ENCODE measurements at regions not wholly inside any gene's neighbourhood (a gene's known extent, or its start where the extent isn't known, plus 50 kb on each side); places are given as distances from the start of the nearest gene placed in this dataset.

- TF ChIP-seq CTCF (IDR thresholded peaks at IDR 0.05; ENCODE audit: unreplicated experiment): no peak
- Mint-ChIP-seq H3K27ac (ENCODE audit: low read depth, unreplicated experiment) (no peak overlapping the region), H3K4me3 (ENCODE audit: unreplicated experiment) (no peak overlapping the region), H3K36me3 (ENCODE audit: insufficient read depth, unreplicated experiment) (no peaks in the 10 kb centered on the region), H3K27me3 (ENCODE audit: insufficient read depth, unreplicated experiment) (no peaks in the 10 kb centered on the region), H3K9me3 (ENCODE audit: unreplicated experiment) (no peaks in the 10 kb centered on the region), H3K4me1 (ENCODE audit: insufficient read depth, unreplicated experiment) (peaks cover 5% of the 10 kb centered on the region)
- ChIA-PET POLR2A (no interaction called here), CTCF (interaction anchor here (1.1 kb wide), 1 partner anchor 374 kb away, joined by 3 read pairs; no protein-coding TSS in a partner anchor)
- no peak for DNase-seq (ENCODE audit: unreplicated experiment)
- intact Hi-C loops (cut with micrococcal nuclease): no loop called here
- no TSS peak for BruUV-seq (replicated peaks)
These were observed 323.9 kb upstream of the SOX11 start for GRCh38 chr2:5368263-5368662.

DNA sequence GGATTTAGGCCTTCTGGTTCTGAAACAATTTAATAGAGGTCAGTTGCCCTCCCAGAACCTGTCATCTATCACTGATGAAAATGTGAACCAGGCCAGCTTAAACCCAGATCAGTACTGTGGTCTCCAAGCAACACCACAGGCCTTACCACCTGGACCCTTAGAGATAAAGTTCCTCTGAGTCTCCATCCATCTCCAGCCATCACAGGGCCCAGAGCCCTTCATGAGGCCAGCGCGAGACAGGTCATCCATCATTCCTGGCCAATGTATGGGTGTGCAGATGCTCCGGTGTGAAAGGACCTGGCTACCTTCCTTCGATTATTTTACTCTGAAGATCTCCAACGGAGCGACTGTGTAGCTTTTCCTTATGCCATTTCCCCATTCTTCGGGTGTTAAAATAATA is 322.7 kb upstream of the SOX11 start:
- H3K9me3 Mint-ChIP-seq (ENCODE audit: unreplicated experiment): no peaks in the 10 kb centered on the region
- H3K36me3 Mint-ChIP-seq (ENCODE audit: insufficient read depth, unreplicated experiment): no peaks in the 10 kb centered on the region
- H3K27ac Mint-ChIP-seq (ENCODE audit: low read depth, unreplicated experiment): no peak overlapping the region
- peaks cover 5% of the 10 kb centered on the region for H3K4me1 Mint-ChIP-seq (ENCODE audit: insufficient read depth, unreplicated experiment)
- ChIA-PET CTCF (interaction anchor here (0.5 kb wide), 1 partner anchor 219 kb away, joined by 3 read pairs; no protein-coding TSS in a partner anchor), POLR2A (no interaction called here)
- BruUV-seq (replicated peaks): no TSS peak
- no peak for TF ChIP-seq CTCF (IDR thresholded peaks at IDR 0.05; ENCODE audit: unreplicated experiment)
- intact Hi-C loops (cut with micrococcal nuclease): no loop called here
- H3K27me3 Mint-ChIP-seq (ENCODE audit: insufficient read depth, unreplicated experiment): no peaks in the 10 kb centered on the region
- H3K4me3 Mint-ChIP-seq (ENCODE audit: unreplicated experiment): no peak overlapping the region
- no peak for DNase-seq (ENCODE audit: unreplicated experiment)

- no peak for DNase-seq (ENCODE audit: unreplicated experiment)
- Mint-ChIP-seq H3K27me3 (ENCODE audit: insufficient read depth, unreplicated experiment) (no peaks in the 10 kb centered on the region), H3K36me3 (ENCODE audit: insufficient read depth, unreplicated experiment) (no peaks in the 10 kb centered on the region), H3K9me3 (ENCODE audit: unreplicated experiment) (no peaks in the 10 kb centered on the region), H3K27ac (ENCODE audit: low read depth, unreplicated experiment) (no peak overlapping the region), H3K4me3 (ENCODE audit: unreplicated experiment) (no peak overlapping the region), H3K4me1 (ENCODE audit: insufficient read depth, unreplicated experiment) (peaks cover 5% of the 10 kb centered on the region)
- CTCF ChIA-PET: interaction anchor here (0.8 kb wide), 1 partner anchor 377 kb away, joined by 3 read pairs; no protein-coding TSS in a partner anchor
- no peak for TF ChIP-seq CTCF (IDR thresholded peaks at IDR 0.05; ENCODE audit: unreplicated experiment)
- no TSS peak for BruUV-seq (replicated peaks)
- POLR2A ChIA-PET: no interaction called here
- intact Hi-C loops (cut with micrococcal nuclease): no loop called here
These were observed 322.0 kb upstream of the SOX11 start for GRCh38 chr2:5370158-5370557.

DNA sequence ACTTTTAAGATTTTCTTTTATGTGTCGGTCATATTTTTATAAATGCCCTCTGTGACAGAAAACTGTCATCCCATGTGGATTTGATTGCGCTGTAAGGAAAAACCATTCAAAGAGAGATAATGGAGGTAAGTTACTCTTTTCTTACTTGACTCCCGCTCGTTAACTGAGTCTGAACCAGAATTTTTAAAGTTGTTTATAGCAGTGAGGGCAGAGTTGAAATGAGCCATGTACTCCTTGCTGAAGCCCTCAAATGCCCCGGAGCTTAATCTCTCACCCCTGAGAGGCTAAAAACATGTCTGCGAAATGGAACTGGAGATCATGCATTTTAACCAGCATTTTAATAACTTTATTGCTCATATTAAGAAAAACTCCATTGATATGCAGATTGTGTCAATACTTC is 320.0 kb upstream of the SOX11 start:
- BruUV-seq (replicated peaks): no TSS peak
- intact Hi-C loops (cut with micrococcal nuclease): no loop called here
- CTCF ChIA-PET: no interaction called here
- Mint-ChIP-seq H3K27ac (ENCODE audit: low read depth, unreplicated experiment) (no peak overlapping the region), H3K4me1 (ENCODE audit: insufficient read depth, unreplicated experiment) (peaks cover 5% of the 10 kb centered on the region), H3K36me3 (ENCODE audit: insufficient read depth, unreplicated experiment) (no peaks in the 10 kb centered on the region), H3K27me3 (ENCODE audit: insufficient read depth, unreplicated experiment) (no peaks in the 10 kb centered on the region), H3K4me3 (ENCODE audit: unreplicated experiment) (no peak overlapping the region), H3K9me3 (ENCODE audit: unreplicated experiment) (no peaks in the 10 kb centered on the region)
- DNase-seq (ENCODE audit: unreplicated experiment): no peak
- POLR2A ChIA-PET: no interaction called here
- no peak for TF ChIP-seq CTCF (IDR thresholded peaks at IDR 0.05; ENCODE audit: unreplicated experiment)
